Mesendoderm (in vitro differentiated cells): ENCODE measurements at regions not wholly inside any gene's neighbourhood (a gene's known extent, or its start where the extent isn't known, plus 50 kb on each side); places are given as distances from the start of the nearest gene placed in this dataset.

Experiments used
- DNase-seq: peaks from one replicate; pipeline ENCODE4 v3.0.0; 2013
- H2AK5ac ChIP-seq: 2 replicates; pipeline ENCODE4 v1.6.1; 2013; ENCODE audit warnings: low read length, inconsistent platforms
- H2BK120ac ChIP-seq: 2 replicates; pipeline ENCODE4 v1.6.1; 2013; ENCODE audit warnings: low read depth, mild to moderate bottlenecking, low read length, moderate library complexity, mixed read lengths
- H2BK15ac ChIP-seq: replicated peaks from 2 replicates; pipeline ENCODE4 v1.6.1; 2013; ENCODE audit warnings: low read depth, mild to moderate bottlenecking, moderate library complexity
- H2BK5ac ChIP-seq: 2 replicates; pipeline ENCODE4 v1.6.1; 2013; ENCODE audit warnings: low read length, inconsistent platforms
- H3K18ac ChIP-seq: 2 replicates; pipeline ENCODE4 v1.6.1; 2013; ENCODE audit warnings: mild to moderate bottlenecking, low read length, mixed read lengths
- H3K23ac ChIP-seq: one replicate; pipeline ENCODE4 v1.6.1; 2013; ENCODE audit warnings: low read length
- H3K27ac ChIP-seq: 2 replicates; pipeline ENCODE4 v1.5.1; 2013; ENCODE audit warnings: low read depth, mild to moderate bottlenecking, inconsistent platforms, low read length, moderate library complexity
- H3K27me3 ChIP-seq: 2 replicates; pipeline ENCODE4 v1.6.1; 2013; ENCODE audit warnings: low read length, control low read depth, mild to moderate bottlenecking, inconsistent platforms; ENCODE audit not compliant: insufficient read depth, poor library complexity
- H3K36me3 ChIP-seq: 2 replicates; pipeline ENCODE4 v1.6.1; 2013; ENCODE audit warnings: low read length, inconsistent platforms; ENCODE audit not compliant: control insufficient read depth, insufficient read depth
- H3K4ac ChIP-seq: one replicate; pipeline ENCODE4 v1.6.1; 2013; ENCODE audit warnings: low read depth, mild to moderate bottlenecking, low read length, moderate library complexity
- H3K4me1 ChIP-seq: 2 replicates; pipeline ENCODE4 v1.6.1; 2013; ENCODE audit warnings: low read depth, low read length, inconsistent platforms; ENCODE audit not compliant: control insufficient read depth
- H3K4me2 ChIP-seq: 2 replicates; pipeline ENCODE4 v1.6.1; 2013; ENCODE audit warnings: low read length
- H3K4me3 ChIP-seq: 2 replicates; pipeline ENCODE4 v1.5.1; 2013; ENCODE audit warnings: mild to moderate bottlenecking, low read length
- H3K56ac ChIP-seq: one replicate; pipeline ENCODE4 v1.6.1; 2013; ENCODE audit warnings: low read length
- H3K79me1 ChIP-seq: 2 replicates; pipeline ENCODE4 v1.6.1; 2013; ENCODE audit warnings: low read length, inconsistent platforms
- H3K79me2 ChIP-seq: 2 replicates; pipeline ENCODE4 v1.6.1; 2013; ENCODE audit warnings: mild to moderate bottlenecking, low read length; ENCODE audit not compliant: control insufficient read depth, insufficient read depth
- H3K9ac ChIP-seq: 2 replicates; pipeline ENCODE4 v1.6.1; 2013; ENCODE audit warnings: low read length, inconsistent platforms
- H4K5ac ChIP-seq: one replicate; pipeline ENCODE4 v1.6.1; 2013; ENCODE audit warnings: low read length
- H4K8ac ChIP-seq: one replicate; pipeline ENCODE4 v1.6.1; 2013; ENCODE audit warnings: low read depth, mild to moderate bottlenecking, control low read depth, low read length, moderate library complexity
- WGBS: extraction: QIAGEN DNeasy Blood & Tissue Kit; methylation state at CpG from one replicate; pipeline ENCODE4 v1.1.7; 2013; ENCODE audit warnings: low lambda C conversion rate, missing lambda C conversion rate; ENCODE audit not compliant: insufficient coverage; ENCODE audit errors: extremely low coverage; 5-methylcytosine and 5-hydroxymethylcytosine counted together

DNA sequence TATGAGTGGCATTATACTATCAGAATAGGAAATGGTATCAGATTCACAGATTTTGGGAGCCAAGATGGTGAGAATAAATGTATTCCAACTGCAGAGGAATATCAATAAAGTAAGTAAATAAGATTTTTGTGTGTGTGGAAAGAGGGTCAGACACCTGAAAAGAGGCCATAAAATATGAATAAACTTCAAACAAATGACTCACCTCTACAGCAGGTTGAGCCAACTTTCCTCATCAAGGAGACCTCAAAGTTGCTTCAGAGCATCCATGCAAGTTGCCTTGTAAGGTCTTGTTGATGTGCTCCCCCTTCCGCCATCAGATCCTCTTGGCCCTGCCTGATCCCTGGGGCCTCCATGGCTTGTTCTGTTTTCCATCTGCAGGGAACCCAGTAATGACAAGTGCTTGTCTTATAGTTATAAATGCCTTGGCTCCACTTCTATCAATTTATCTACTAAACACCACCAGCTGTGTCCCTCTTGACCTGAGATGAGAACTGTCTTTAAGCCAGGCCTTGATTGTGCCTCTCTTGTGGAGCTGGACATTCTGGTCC, 775.6 kb downstream of the LTN1 start:
- no peak overlapping the region for H2BK5ac ChIP-seq

GRCh38 chr21:28215214-28215954, 777.3 kb downstream of the LTN1 start:
- no peak for DNase-seq
- Histone ChIP-seq H4K8ac (no peak overlapping the region), H3K79me2 (no peaks in the 10 kb centered on the region), H3K56ac (no peak overlapping the region), H3K27me3 (no peaks in the 10 kb centered on the region), H2BK5ac (no peak overlapping the region), H3K4ac (no peak overlapping the region), H3K27ac (no peak overlapping the region), H3K4me2 (no peak overlapping the region), H2BK120ac (no peak overlapping the region), H3K79me1 (no peaks in the 10 kb centered on the region), H3K36me3 (no peaks in the 10 kb centered on the region), H3K9ac (no peak overlapping the region), H2BK15ac (no peak overlapping the region), H2AK5ac (no peak overlapping the region), H3K23ac (no peak overlapping the region), H3K4me3 (no peak overlapping the region), H3K18ac (no peak overlapping the region), H3K4me1 (no peaks in the 10 kb centered on the region), H4K5ac (no peak overlapping the region)
- WGBS: no CpG with 5 or more reads among the region's 5 CpGs

More for the DNA sequence above, 775.6 kb downstream of the LTN1 start:
- no peak overlapping the region for H2BK120ac ChIP-seq
- H3K27me3 ChIP-seq: no peaks in the 10 kb centered on the region
- no peak overlapping the region for H3K4me3 ChIP-seq
- no peak overlapping the region for H3K4ac ChIP-seq
- H3K9ac ChIP-seq: no peak overlapping the region
- H2AK5ac ChIP-seq: no peak overlapping the region
- no peak overlapping the region for H4K8ac ChIP-seq
- no peaks in the 10 kb centered on the region for H3K4me1 ChIP-seq
- WGBS: no CpG with 5 or more reads among the region's 1 CpG
- H3K36me3 ChIP-seq: no peaks in the 10 kb centered on the region
- no peak overlapping the region for H3K27ac ChIP-seq
- DNase-seq: no peak
- H3K23ac ChIP-seq: no peak overlapping the region
- H3K18ac ChIP-seq: no peak overlapping the region
- no peaks in the 10 kb centered on the region for H3K79me2 ChIP-seq
- H4K5ac ChIP-seq: no peak overlapping the region
- H3K4me2 ChIP-seq: no peak overlapping the region
- no peak overlapping the region for H3K56ac ChIP-seq
- H2BK15ac ChIP-seq: no peak overlapping the region
- H3K79me1 ChIP-seq: no peaks in the 10 kb centered on the region

DNA sequence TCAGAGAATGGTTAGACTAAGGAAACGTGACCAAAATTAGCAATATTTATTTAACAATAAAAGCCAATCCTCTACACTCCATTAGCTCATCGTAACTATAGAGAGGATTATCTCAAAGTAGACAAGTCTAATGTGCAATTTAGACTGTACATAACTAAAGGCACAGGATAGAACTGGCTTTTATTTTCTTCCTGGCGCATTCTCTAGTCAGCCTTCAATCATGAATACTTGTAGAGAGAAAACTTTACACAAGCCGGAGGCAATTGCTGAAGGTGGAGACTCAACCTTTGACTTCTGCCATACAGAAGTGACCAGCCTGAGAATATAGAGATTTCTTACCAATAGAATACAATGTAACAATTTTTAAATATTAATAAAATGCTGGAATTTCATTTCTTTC, 777.9 kb downstream of the LTN1 start:
- no peak overlapping the region for H3K23ac ChIP-seq
- H2BK5ac ChIP-seq: no peak overlapping the region
- WGBS: no CpG with 5 or more reads among the region's 4 CpGs
- H3K56ac ChIP-seq: no peak overlapping the region
- H3K18ac ChIP-seq: no peak overlapping the region
- no peak overlapping the region for H3K4ac ChIP-seq
- no peak overlapping the region for H2BK15ac ChIP-seq
- H3K4me1 ChIP-seq: no peaks in the 10 kb centered on the region
- H3K9ac ChIP-seq: no peak overlapping the region
- no peak overlapping the region for H3K4me3 ChIP-seq
- H3K27ac ChIP-seq: no peak overlapping the region
- DNase-seq: no peak
- H4K5ac ChIP-seq: no peak overlapping the region
- no peaks in the 10 kb centered on the region for H3K79me2 ChIP-seq
- H3K36me3 ChIP-seq: no peaks in the 10 kb centered on the region
- no peak overlapping the region for H4K8ac ChIP-seq
- no peak overlapping the region for H2BK120ac ChIP-seq
- no peaks in the 10 kb centered on the region for H3K27me3 ChIP-seq
- no peak overlapping the region for H3K4me2 ChIP-seq
- H2AK5ac ChIP-seq: no peak overlapping the region
- no peaks in the 10 kb centered on the region for H3K79me1 ChIP-seq

GRCh38 chr21:28213261-28213660, 779.4 kb downstream of the LTN1 start:
- Histone ChIP-seq H3K23ac (no peak overlapping the region), H3K4me3 (no peak overlapping the region), H2BK5ac (no peak overlapping the region), H3K4me2 (no peak overlapping the region), H4K5ac (no peak overlapping the region), H3K27me3 (no peaks in the 10 kb centered on the region), H3K9ac (no peak overlapping the region), H3K18ac (no peak overlapping the region), H3K36me3 (no peaks in the 10 kb centered on the region), H3K4me1 (no peaks in the 10 kb centered on the region), H3K4ac (no peak overlapping the region), H4K8ac (no peak overlapping the region), H2BK120ac (no peak overlapping the region), H3K79me1 (no peaks in the 10 kb centered on the region), H3K56ac (no peak overlapping the region), H3K27ac (no peak overlapping the region), H3K79me2 (no peaks in the 10 kb centered on the region), H2BK15ac (no peak overlapping the region), H2AK5ac (no peak overlapping the region)
- DNase-seq: no peak
- WGBS: no CpG with 5 or more reads among the region's 3 CpGs

DNA sequence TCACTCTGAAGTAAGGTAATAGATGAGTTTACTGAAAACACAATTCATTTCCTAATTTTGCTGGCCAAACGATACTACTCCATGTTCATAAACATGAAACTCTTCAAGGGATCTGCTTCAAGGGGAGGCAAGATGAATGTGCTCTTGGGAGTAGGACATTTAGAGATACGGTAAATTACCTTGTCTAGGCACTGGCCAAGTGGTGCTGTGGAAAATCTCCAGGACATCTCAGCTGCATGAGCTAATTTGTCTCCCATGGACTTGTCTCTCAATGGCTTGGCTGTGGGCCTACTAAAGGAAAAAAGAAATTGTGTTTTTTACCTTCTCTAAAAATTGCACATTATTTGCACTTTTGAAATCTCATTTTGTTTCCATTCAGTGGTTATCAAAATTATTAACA, 780.6 kb downstream of the LTN1 start:
- no peak for DNase-seq
- H3K23ac ChIP-seq: no peak overlapping the region
- no peak overlapping the region for H3K4me3 ChIP-seq
- no peak overlapping the region for H4K5ac ChIP-seq
- no peak overlapping the region for H3K18ac ChIP-seq
- no CpG with 5 or more reads among the region's 2 CpGs for WGBS
- H3K4ac ChIP-seq: no peak overlapping the region
- H3K27ac ChIP-seq: no peak overlapping the region
- no peak overlapping the region for H4K8ac ChIP-seq
- H2BK5ac ChIP-seq: no peak overlapping the region
- H2BK15ac ChIP-seq: no peak overlapping the region
- H3K9ac ChIP-seq: no peak overlapping the region
- H3K79me2 ChIP-seq: no peaks in the 10 kb centered on the region
- no peak overlapping the region for H2BK120ac ChIP-seq
- H3K36me3 ChIP-seq: no peaks in the 10 kb centered on the region
- no peaks in the 10 kb centered on the region for H3K4me1 ChIP-seq
- no peak overlapping the region for H2AK5ac ChIP-seq
- H3K79me1 ChIP-seq: no peaks in the 10 kb centered on the region
- no peaks in the 10 kb centered on the region for H3K27me3 ChIP-seq
- H3K4me2 ChIP-seq: no peak overlapping the region
- no peak overlapping the region for H3K56ac ChIP-seq
